ENCODE measurements at regions not wholly inside any gene's neighbourhood (a gene's known extent, or its start where the extent isn't known, plus 50 kb on each side); places are given as distances from the start of the nearest gene placed in this dataset.

DNA sequence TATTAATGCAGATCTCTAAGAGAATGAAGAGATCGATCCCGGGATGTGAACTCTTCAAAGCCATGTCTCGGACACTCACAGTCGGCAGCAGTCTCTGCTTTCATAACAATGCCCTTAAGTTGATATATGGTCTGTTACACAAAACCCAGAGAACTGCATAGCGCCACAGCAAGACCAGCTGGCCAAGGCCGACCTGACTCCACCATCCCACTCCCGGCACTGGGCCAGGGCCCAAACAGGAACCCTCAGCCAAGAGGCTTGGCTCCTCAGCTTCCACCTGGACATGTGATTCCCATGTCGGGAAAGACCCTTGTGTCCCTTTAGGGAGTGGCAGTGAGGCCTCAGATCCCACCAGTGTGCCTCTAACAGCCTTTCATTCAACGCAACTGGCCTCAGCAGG lies 106.6 kb upstream of the RNF32 start:
- DNase-seq, result no peak
- 92 to 93% methylated on average over 9 of the region's 9 CpGs for WGBS, 2 donors
- no peaks in the 10 kb centered on the region for H3K4me1 ChIP-seq
- no peaks in the 10 kb centered on the region for H3K36me3 ChIP-seq
- no peaks in the 10 kb centered on the region for H3K9me3 ChIP-seq
- no peak for ATAC-seq
- TF ChIP-seq, protein P1, sequence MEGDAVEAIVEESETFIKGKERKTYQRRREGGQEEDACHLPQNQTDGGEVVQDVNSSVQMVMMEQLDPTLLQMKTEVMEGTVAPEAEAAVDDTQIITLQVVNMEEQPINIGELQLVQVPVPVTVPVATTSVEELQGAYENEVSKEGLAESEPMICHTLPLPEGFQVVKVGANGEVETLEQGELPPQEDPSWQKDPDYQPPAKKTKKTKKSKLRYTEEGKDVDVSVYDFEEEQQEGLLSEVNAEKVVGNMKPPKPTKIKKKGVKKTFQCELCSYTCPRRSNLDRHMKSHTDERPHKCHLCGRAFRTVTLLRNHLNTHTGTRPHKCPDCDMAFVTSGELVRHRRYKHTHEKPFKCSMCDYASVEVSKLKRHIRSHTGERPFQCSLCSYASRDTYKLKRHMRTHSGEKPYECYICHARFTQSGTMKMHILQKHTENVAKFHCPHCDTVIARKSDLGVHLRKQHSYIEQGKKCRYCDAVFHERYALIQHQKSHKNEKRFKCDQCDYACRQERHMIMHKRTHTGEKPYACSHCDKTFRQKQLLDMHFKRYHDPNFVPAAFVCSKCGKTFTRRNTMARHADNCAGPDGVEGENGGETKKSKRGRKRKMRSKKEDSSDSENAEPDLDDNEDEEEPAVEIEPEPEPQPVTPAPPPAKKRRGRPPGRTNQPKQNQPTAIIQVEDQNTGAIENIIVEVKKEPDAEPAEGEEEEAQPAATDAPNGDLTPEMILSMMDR (IDR thresholded peaks at IDR 0.05), result no peak
- H3K27ac ChIP-seq, result no peak overlapping the region
- no peaks in the 10 kb centered on the region for H3K27me3 ChIP-seq
- intact Hi-C loops (cut with DNase I), result no loop called here
- no peak overlapping the region for H3K4me3 ChIP-seq

DNA sequence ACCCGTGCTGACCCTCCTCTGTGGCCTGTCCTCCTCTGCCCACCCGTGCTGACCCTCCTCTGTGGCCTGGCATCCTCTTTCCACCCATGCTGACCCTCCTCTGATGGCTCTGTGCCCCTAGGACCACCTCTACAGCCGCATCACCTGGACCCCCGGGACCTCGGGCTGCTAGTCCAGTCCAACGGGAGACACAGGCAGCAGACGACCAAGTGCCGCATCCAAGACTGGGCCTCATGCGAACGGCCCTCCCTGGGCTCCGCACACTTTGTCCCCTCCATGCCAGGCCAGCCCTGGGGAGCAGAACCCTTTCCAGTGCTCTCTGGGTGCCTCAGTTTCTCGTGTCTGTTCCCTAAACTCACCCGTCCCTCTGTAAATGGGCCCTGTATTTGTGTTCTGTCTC lies 107.2 kb upstream of the RNF32 start:
- 81 to 92% methylated on average over 13 of the region's 13 CpGs for WGBS, 2 donors
- intact Hi-C loops (cut with DNase I), result no loop called here
- peaks cover 0 to under 1% (median 0%) of the 10 kb centered on the region in 7 donors for H3K27me3 ChIP-seq

DNA sequence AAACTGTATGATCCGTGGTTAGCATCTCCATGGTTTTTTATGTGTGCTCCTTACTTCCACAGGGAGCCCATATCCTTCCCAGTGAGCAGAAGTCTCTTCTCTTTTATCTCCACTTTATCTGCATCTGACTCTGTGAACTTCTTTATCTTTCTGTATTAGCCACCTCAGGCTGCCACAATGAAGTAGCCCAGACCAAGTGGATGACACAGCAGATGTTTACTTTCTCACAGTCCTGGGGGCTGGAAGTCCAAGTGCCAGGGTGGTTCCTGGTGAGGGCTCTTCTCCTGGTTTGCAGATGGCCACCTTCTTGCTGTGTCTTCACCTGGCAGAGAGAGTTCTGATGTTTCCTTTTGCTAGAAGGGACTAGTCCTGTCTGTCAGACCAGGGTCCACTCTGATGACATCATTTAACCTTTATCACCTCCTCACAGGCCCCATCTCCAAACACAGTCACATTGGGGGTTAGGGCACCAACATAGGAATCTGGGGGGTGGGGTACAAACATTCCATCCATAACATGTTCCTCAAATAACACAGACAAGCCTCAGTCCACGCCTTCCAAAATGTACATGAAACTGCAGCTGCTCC lies 108.5 kb upstream of the RNF32 start:
- ATAC-seq (no peak), DNase-seq (no peak)
- intact Hi-C loops (cut with DNase I), result no loop called here
- no peaks in the 10 kb centered on the region for H3K9me3 ChIP-seq
- no peak overlapping the region for H3K4me3 ChIP-seq
- no peak overlapping the region for H3K27ac ChIP-seq
- H3K27me3 ChIP-seq, result peaks cover 0 to 9% (median 0%) of the 10 kb centered on the region in 7 donors
- WGBS, 2 donors, result 44 to 58% methylated on average over 2 of the region's 2 CpGs
- H3K4me1 ChIP-seq, result no peaks in the 10 kb centered on the region
- no peaks in the 10 kb centered on the region for H3K36me3 ChIP-seq
- TF ChIP-seq, protein P1 (IDR thresholded peaks at IDR 0.05), result no peak

More for the DNA sequence above, 107.2 kb upstream of the RNF32 start:
- no peak for DNase-seq
- Histone ChIP-seq H3K27ac (no peak overlapping the region), H3K4me1 (no peaks in the 10 kb centered on the region), H3K36me3 (no peaks in the 10 kb centered on the region), H3K9me3 (no peaks in the 10 kb centered on the region), H3K4me3 (no peak overlapping the region)
- no peak for ATAC-seq
- TF ChIP-seq, protein P1 (IDR thresholded peaks at IDR 0.05), result no peak

DNA sequence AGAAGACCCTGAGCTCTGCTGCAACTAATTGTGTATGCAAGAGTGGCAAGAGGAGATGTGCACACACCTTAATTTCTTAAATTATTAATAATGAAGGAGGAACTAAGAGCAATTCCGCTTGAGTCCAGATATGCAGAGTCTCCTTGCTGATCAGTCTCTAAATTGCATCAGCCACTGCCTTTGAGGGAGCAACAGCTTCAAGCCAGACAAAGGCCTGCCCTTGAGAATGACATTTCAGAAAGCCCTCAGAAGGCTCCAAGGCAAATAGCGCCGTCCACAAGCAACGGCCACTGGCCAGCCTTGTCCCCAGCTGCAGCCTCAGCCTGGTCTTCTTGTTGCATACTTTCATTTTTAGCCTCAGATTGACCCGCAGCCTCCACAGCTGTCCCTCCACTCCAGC lies 110.6 kb upstream of the RNF32 start:
- no peaks in the 10 kb centered on the region for H3K4me1 ChIP-seq
- DNase-seq (no peak), ATAC-seq (no peak)
- TF ChIP-seq, protein P1 (IDR thresholded peaks at IDR 0.05), result no peak
- H3K4me3 ChIP-seq, result no peak overlapping the region
- H3K27me3 ChIP-seq, result peaks cover 0 to 9% (median 0%) of the 10 kb centered on the region in 7 donors
- no peak overlapping the region for H3K27ac ChIP-seq
- whole genome bisulfite sequencing, 2 donors, result 73 to 84% methylated on average over 5 of the region's 5 CpGs
- no peaks in the 10 kb centered on the region for H3K36me3 ChIP-seq
- H3K9me3 ChIP-seq, result no peaks in the 10 kb centered on the region
- intact Hi-C loops (cut with DNase I), result no loop called here

Data from heart right ventricle (tissue), 16 donors.